ENCODE measurements at regions not wholly inside any gene's neighbourhood (a gene's known extent, or its start where the extent isn't known, plus 50 kb on each side); places are given as distances from the start of the nearest gene placed in this dataset.

- SMC1A ChIA-PET (ENCODE audit: uncharacterized antibody, unreplicated experiment) = no interaction called here
- no peak overlapping the region for H3K9ac ChIP-seq (ENCODE audit: control insufficient read depth, insufficient read depth, low read length)
- FAIRE-seq (no peak), DNase-seq (ENCODE audit: low read depth, low spot score) (no peak), ATAC-seq (no peak)
- no peaks in the 10 kb centered on the region for H3K79me2 ChIP-seq (ENCODE audit: control insufficient read depth, insufficient read depth, low read length)
- CTCF ChIA-PET = no interaction called here
- no peak overlapping the region for H3K4me3 ChIP-seq
- peaks cover 3% of the 10 kb centered on the region; the same call in 1 of the 2 replicates for H3K4me1 ChIP-seq (ENCODE audit: control insufficient read depth, insufficient read depth, low read length)
- RAD21 ChIA-PET (ENCODE audit: unreplicated experiment) = no interaction called here
- no peak overlapping the region for H3K27ac ChIP-seq (ENCODE audit: control insufficient read depth, insufficient read depth)
- no peaks in the 10 kb centered on the region for H4K20me1 ChIP-seq (ENCODE audit: control insufficient read depth, insufficient read depth)
- WGBS (ENCODE audit: insufficient coverage, insufficient replicate concordance, low lambda C conversion rate, missing lambda C conversion rate) = 49% methylated on average over 5 of the region's 5 CpGs
- no peaks in the 10 kb centered on the region for H3K36me3 ChIP-seq (ENCODE audit: control insufficient read depth in 2 of 2, insufficient read depth in 2 of 2, low read length in 1 of 2)
- intact Hi-C loops (cut with micrococcal nuclease; ENCODE audit: unreplicated experiment) = no loop called here
- BruUV-seq (replicated peaks) = no TSS peak
- POLR2A ChIA-PET = no interaction called here
- no peak for TF ChIP-seq ZBED1 (IDR thresholded peaks at IDR 0.05; ENCODE audit: borderline replicate concordance)
- TF ChIP-seq ZNF622 (IDR thresholded peaks at IDR 0.05) = no peak
- no peak for TF ChIP-seq IRF3 (IDR thresholded peaks at IDR 0.05)
- TF ChIP-seq TBL1XR1 (IDR thresholded peaks at IDR 0.05; ENCODE audit: low read depth, low read length) = no peak
- TF ChIP-seq STAT1 (conservative IDR thresholded peaks at IDR 0.05) = no peak
- no peak for TF ChIP-seq SMAD1 (IDR thresholded peaks at IDR 0.05; ENCODE audit: low read depth, partially characterized antibody)
- TF ChIP-seq ZBTB11 (CRISPR knock-in tag; IDR thresholded peaks at IDR 0.05) = no peak
- no peak for TF ChIP-seq FOS (IDR thresholded peaks at IDR 0.05; ENCODE audit: borderline replicate concordance, extremely low read depth, insufficient read length)
- TF ChIP-seq RFX5 (IDR thresholded peaks at IDR 0.05; ENCODE audit: low read depth, low read length) = no peak
- TF ChIP-seq USF1 (IDR thresholded peaks at IDR 0.05; ENCODE audit: borderline replicate concordance, extremely low read length, insufficient read depth, low read depth, low read length) = no peak
- TF ChIP-seq JUND (IDR thresholded peaks at IDR 0.05; ENCODE audit: low read depth, low read length) = no peak
- no peaks in the 10 kb centered on the region for H3K9me3 ChIP-seq (replicated peaks; ENCODE audit: control insufficient read depth, insufficient read depth, low read length)
- no peak overlapping the region for H3K4me2 ChIP-seq (ENCODE audit: control insufficient read depth, insufficient read depth)
- no peaks in the 10 kb centered on the region for H3K27me3 ChIP-seq (replicated peaks in 1 of 2; ENCODE audit: control insufficient read depth in 2 of 2, insufficient read depth in 2 of 2, low read length in 1 of 2)
- in situ Hi-C loops (cut with MboI) = no loop called here
- H2AFZ ChIP-seq (ENCODE audit: control insufficient read depth, low read depth, low read length) = no peak overlapping the region
Observed at GRCh38 chr6:121760745-121761144, 325.3 kb downstream of the GJA1 start.

Measured in GM12878 (cell line).